H1 (cell line): ENCODE measurements at regions not wholly inside any gene's neighbourhood (a gene's known extent, or its start where the extent isn't known, plus 50 kb on each side); places are given as distances from the start of the nearest gene placed in this dataset.

Source experiments
- CTCF ChIA-PET: fragments of 300-600 bp; sonication (Branson Sonifier 250); formaldehyde crosslinking; loops from one replicate; lab custom pipeline; 2021; ENCODE audit not compliant: partially characterized antibody; lab: Charles Lee
- POLR2A ChIA-PET: fragments of 300-600 bp; sonication (Branson Sonifier 250); formaldehyde crosslinking; loops from one replicate; lab custom pipeline; 2021; ENCODE audit warnings: inconsistent platforms; ENCODE audit not compliant: partially characterized antibody; lab: Charles Lee
- DNase-seq, 2 experiments: peaks; one replicate each; pipeline versions ENCODE4 v3.0.0 to v3.0.0-alpha.2; 2010 to 2022; ENCODE audit warnings: low spot score in 2 of 2, low read depth in 1 of 2, mixed read lengths in 1 of 2
- FAIRE-seq: peaks from 2 replicates; lab custom pipeline; 2011; peaks lifted over from hg19 to GRCh38; lab: Jason Lieb, UNC
- H2AFZ ChIP-seq: 2 replicates; pipeline ENCODE4 v1.8.1; 2012; ENCODE audit warnings: low read length, inconsistent platforms
- H2AK5ac ChIP-seq: 2 replicates; pipeline ENCODE4 v1.6.1; 2013; ENCODE audit warnings: low read depth, low read length
- H2BK120ac ChIP-seq: replicated peaks from 2 replicates; pipeline ENCODE3; 2013; ENCODE audit warnings: low read depth, low read length, inconsistent platforms
- H2BK12ac ChIP-seq: 2 replicates; pipeline ENCODE4 v1.6.1; 2013; ENCODE audit warnings: low read depth, low read length
- H2BK15ac ChIP-seq: 2 replicates; pipeline ENCODE4 v1.6.1; 2013; ENCODE audit warnings: low read length
- H2BK20ac ChIP-seq: 2 replicates; pipeline ENCODE4 v1.6.1; 2013; ENCODE audit warnings: low read length
- H2BK5ac ChIP-seq: 2 replicates; pipeline ENCODE4 v1.6.1; 2013; ENCODE audit warnings: low read depth, low read length
- H3K14ac ChIP-seq: 2 replicates; pipeline ENCODE4 v1.6.1; 2013; ENCODE audit warnings: inconsistent platforms; ENCODE audit not compliant: insufficient read length
- H3K18ac ChIP-seq: 2 replicates; pipeline ENCODE4 v1.6.1; 2013; ENCODE audit warnings: low read length; ENCODE audit errors: extremely low read depth
- H3K23ac ChIP-seq: 2 replicates; pipeline ENCODE4 v1.6.1; 2013; ENCODE audit warnings: inconsistent platforms; ENCODE audit not compliant: insufficient read length
- H3K23me2 ChIP-seq: 2 replicates; pipeline ENCODE4 v1.6.1; 2013; ENCODE audit warnings: low read depth, low read length
- H3K27ac ChIP-seq: 2 replicates; pipeline ENCODE4 v1.6.1; 2011; ENCODE audit warnings: low read depth, low read length, inconsistent platforms
- H3K27me3 ChIP-seq, 4 experiments: replicated peaks in 1 of 4; 1 replicate in 1 of 4; 2 replicates in 3 of 4; pipeline versions ENCODE4 v1.6.1 to v1.8.1; 2011 to 2013; ENCODE audit warnings: low read length in 3 of 4, mild to moderate bottlenecking in 3 of 4, inconsistent platforms in 2 of 4, mixed read lengths in 2 of 4, moderate library complexity in 1 of 4; ENCODE audit not compliant: control insufficient read depth in 3 of 4, insufficient read depth in 3 of 4; ENCODE audit errors: extremely low read depth in 1 of 4
- H3K36me3 ChIP-seq, 4 experiments: 2 replicates each; pipeline versions ENCODE4 v1.6.1 to v1.8.1; 2011 to 2013; ENCODE audit warnings: mild to moderate bottlenecking in 4 of 4, low read length in 3 of 4, moderate library complexity in 2 of 4, control low read depth in 1 of 4, inconsistent platforms in 1 of 4; ENCODE audit not compliant: insufficient read depth in 4 of 4, control insufficient read depth in 2 of 4
- H3K4ac ChIP-seq: replicated peaks from 2 replicates; pipeline ENCODE3; 2013; ENCODE audit warnings: low read length, low read depth, mixed read lengths, inconsistent platforms; ENCODE audit not compliant: insufficient read length
- H3K4me1 ChIP-seq, 4 experiments: replicated peaks in 1 of 4; 1 replicate in 1 of 4; 2 replicates in 3 of 4; pipeline versions ENCODE4 v1.6.1 to v1.8.1; 2011 to 2013; ENCODE audit warnings: low read length in 3 of 4, inconsistent platforms in 2 of 4, mixed read lengths in 1 of 4; ENCODE audit not compliant: insufficient read depth in 4 of 4, control insufficient read depth in 3 of 4
- H3K4me2 ChIP-seq, 2 experiments: 2 replicates each; pipeline versions ENCODE4 v1.6.1 to v1.8.1; 2011 to 2013; ENCODE audit warnings: low read depth in 2 of 2, low read length in 2 of 2, control low read depth in 1 of 2, inconsistent platforms in 1 of 2, mild to moderate bottlenecking in 1 of 2; ENCODE audit not compliant: insufficient read depth in 1 of 2
- H3K4me3 ChIP-seq, 4 experiments: fragments of 200-600, 300-600 bp in 1 of 4; sonication (generic), shearing (Covaris generic), sonication (Bioruptor Twin) in 1 of 4; 2 replicates each; pipeline versions ENCODE4 v1.5.1 to v1.8.1; 2011 to 2016; ENCODE audit warnings: low read length in 4 of 4, low read depth in 3 of 4, control low read depth in 2 of 4, inconsistent platforms in 2 of 4, mild to moderate bottlenecking in 2 of 4, mixed read lengths in 1 of 4, moderate library complexity in 1 of 4; ENCODE audit not compliant: insufficient read depth in 2 of 4; ENCODE audit errors: extremely low read depth in 1 of 4
- H3K56ac ChIP-seq: replicated peaks from 2 replicates; pipeline ENCODE3; 2013; ENCODE audit warnings: low read depth, mild to moderate bottlenecking, mixed read lengths, low read length, inconsistent platforms; ENCODE audit not compliant: insufficient read length
- H3K79me1 ChIP-seq: 2 replicates; pipeline ENCODE4 v1.6.1; 2013; ENCODE audit warnings: low read depth, low read length, control low read depth
- H3K79me2 ChIP-seq, 2 experiments: 2 replicates each; pipeline versions ENCODE4 v1.6.1 to v1.8.1; 2012 to 2013; ENCODE audit warnings: low read length in 2 of 2, mild to moderate bottlenecking in 2 of 2, inconsistent platforms in 1 of 2; ENCODE audit not compliant: insufficient read depth in 2 of 2, control insufficient read depth in 1 of 2
- H3K9ac ChIP-seq, 4 experiments: replicated peaks in 1 of 4; 1 replicate in 1 of 4; 2 replicates in 3 of 4; pipeline versions ENCODE4 v1.6.1 to v1.8.1; 2011 to 2013; ENCODE audit warnings: low read depth in 3 of 4, low read length in 3 of 4, control low read depth in 2 of 4, mild to moderate bottlenecking in 2 of 4, moderate library complexity in 2 of 4, inconsistent platforms in 1 of 4; ENCODE audit errors: extremely low read depth in 1 of 4
- H3K9me3 ChIP-seq, 2 experiments: 2 replicates each; pipeline versions ENCODE4 v1.6.1 to v1.8.1; 2012 to 2013; ENCODE audit warnings: mild to moderate bottlenecking in 2 of 2, moderate library complexity in 2 of 2, control low read depth in 1 of 2, inconsistent platforms in 1 of 2, low read depth in 1 of 2, low read length in 1 of 2, mixed read lengths in 1 of 2; ENCODE audit not compliant: insufficient read depth in 2 of 2
- H4K20me1 ChIP-seq, 2 experiments: replicated peaks in 1 of 2; 2 replicates each; pipeline versions ENCODE3 to v1.8.1; 2011 to 2013; ENCODE audit warnings: inconsistent platforms in 2 of 2, low read length in 2 of 2, mild to moderate bottlenecking in 1 of 2; ENCODE audit not compliant: insufficient read depth in 2 of 2, control insufficient read depth in 1 of 2
- H4K5ac ChIP-seq: 2 replicates; pipeline ENCODE4 v1.6.1; 2013; ENCODE audit warnings: low read length, low read depth, mixed read lengths, inconsistent platforms; ENCODE audit not compliant: insufficient read length
- H4K8ac ChIP-seq: 2 replicates; pipeline ENCODE4 v1.8.0; 2013; ENCODE audit warnings: mild to moderate bottlenecking, moderate library complexity, low read length, inconsistent platforms; ENCODE audit not compliant: insufficient read depth; ENCODE audit errors: extremely low read depth
- H4K91ac ChIP-seq: replicated peaks from 2 replicates; pipeline ENCODE3; 2013; ENCODE audit warnings: low read length, mixed read lengths, inconsistent platforms; ENCODE audit not compliant: insufficient read length
- GTF2F1 ChIP-seq: IDR thresholded peaks from 2 replicates; pipeline ENCODE4 v1.6.1; 2012; ENCODE audit warnings: low read depth, low read length, improper control_type of control experiment, borderline replicate concordance
- JUN ChIP-seq: IDR thresholded peaks from 2 replicates; pipeline ENCODE4 v1.6.1; 2011; ENCODE audit warnings: low read depth, mild to moderate bottlenecking, improper control_type of control experiment, low read length
- KDM4A ChIP-seq: IDR thresholded peaks from one replicate; pipeline ENCODE4 v1.7.1; 2012; ENCODE audit warnings: low read depth, mild to moderate bottlenecking, moderate library complexity, low read length, inconsistent platforms; ENCODE audit not compliant: severe bottlenecking
- KDM5A ChIP-seq: fragments of 200-600 bp; IDR thresholded peaks from 2 replicates; pipeline ENCODE4 v1.7.1; 2012; ENCODE audit warnings: mild to moderate bottlenecking, low read length, inconsistent platforms, mixed read lengths
- NRF1 ChIP-seq: IDR thresholded peaks from 2 replicates; pipeline ENCODE4 v1.6.1; 2011; ENCODE audit warnings: mild to moderate bottlenecking, low read depth, low read length, improper control_type of control experiment
- PHF8 ChIP-seq: fragments of 200-600 bp; sonication (generic); conservative IDR thresholded peaks from 2 replicates; pipeline ENCODE4 v1.7.1; 2012; ENCODE audit warnings: low read depth, mild to moderate bottlenecking, inconsistent platforms, low read length, moderate library complexity
- SIRT6 ChIP-seq: IDR thresholded peaks from one replicate; pipeline ENCODE4 v1.7.1; 2012; ENCODE audit warnings: low read length, inconsistent platforms
- SP1 ChIP-seq: IDR thresholded peaks from 2 replicates; pipeline ENCODE4 v1.6.1; 2011; ENCODE audit warnings: low read depth, low read length
- TBP ChIP-seq: IDR thresholded peaks from 2 replicates; pipeline ENCODE4 v1.6.1; 2011; ENCODE audit warnings: low read depth, low read length, improper control_type of control experiment
- TCF12 ChIP-seq: IDR thresholded peaks from 2 replicates; pipeline ENCODE4 v1.6.1; 2011; ENCODE audit warnings: low read depth, mild to moderate bottlenecking, low read length
- WGBS, 2 experiments: shearing (Covaris generic) in 1 of 2; methylation state at CpG; one replicate each; pipeline versions ENCODE4 v1.1.6 to v1.1.7; 2013 to 2015; ENCODE audit warnings: low lambda C conversion rate in 2 of 2, mixed read lengths in 2 of 2, inconsistent platforms in 1 of 2, low coverage in 1 of 2, missing lambda C conversion rate in 1 of 2; ENCODE audit not compliant: insufficient replicate concordance in 2 of 2, insufficient coverage in 1 of 2, insufficient read length in 1 of 2; ENCODE audit errors: extremely low coverage in 1 of 2, missing lambda C conversion rate in 1 of 2; 5-methylcytosine and 5-hydroxymethylcytosine counted together
- TF ChIP-seq, protein P1 (sequence below): IDR thresholded peaks from 2 replicates; pipeline ENCODE4 v1.6.1; 2012; ENCODE audit warnings: inconsistent platforms

DNA sequence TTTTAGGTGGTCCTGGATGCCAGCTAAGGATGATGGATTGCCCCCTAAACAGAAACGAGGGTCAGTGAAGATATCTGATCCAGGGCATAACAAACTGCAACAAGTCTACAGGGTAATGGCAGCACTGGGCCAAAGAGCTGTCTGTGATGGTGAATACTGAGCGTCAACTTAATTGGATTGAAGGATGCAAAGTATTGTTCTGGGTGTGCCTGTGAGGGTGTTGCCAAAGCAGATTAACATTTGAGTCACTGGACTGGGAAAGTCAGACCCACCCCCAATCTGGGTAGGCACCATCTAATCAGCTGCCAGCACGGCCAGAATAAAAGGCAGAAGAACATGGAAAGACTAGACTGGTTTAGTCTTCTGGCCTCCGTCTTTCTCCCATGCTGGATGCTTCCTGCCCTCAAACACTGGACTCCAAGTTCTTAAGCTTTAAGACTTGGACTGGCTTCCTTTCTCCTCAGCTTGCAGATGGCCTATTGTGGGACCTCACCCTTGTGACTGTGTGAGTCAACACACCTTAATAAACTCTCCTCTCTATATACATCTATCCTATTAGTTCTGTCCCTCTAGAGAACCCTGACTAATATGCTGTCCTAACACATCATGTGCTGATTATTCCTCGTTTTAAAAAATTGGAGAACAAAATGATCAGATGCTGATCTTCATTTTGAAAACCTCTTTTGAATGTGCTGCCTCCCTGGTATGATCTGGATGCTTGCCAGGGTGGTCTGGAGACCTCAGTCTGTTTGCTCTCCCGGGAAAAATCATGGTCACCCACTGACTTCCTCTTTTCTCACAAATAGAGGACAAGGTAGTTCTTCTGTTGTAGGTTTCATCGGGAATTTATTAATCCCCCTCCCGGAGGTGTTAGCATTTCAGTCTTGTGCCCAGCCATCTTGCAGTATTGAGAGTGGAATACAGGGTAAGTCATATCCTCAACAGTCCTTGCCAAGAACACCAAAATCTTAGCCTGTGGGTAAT, 234.7 kb downstream of the SETD4 start:
- CTCF ChIA-PET, result no interaction called here
- H3K79me2 ChIP-seq, result no peaks in the 10 kb centered on the region
- H4K5ac ChIP-seq, result no peak overlapping the region
- H2BK20ac ChIP-seq, result no peak overlapping the region
- H2AFZ ChIP-seq, result no peak overlapping the region
- no peak overlapping the region for H3K27ac ChIP-seq
- H3K4me3 ChIP-seq, result no peak overlapping the region
- POLR2A ChIA-PET, result no interaction called here
- no peak overlapping the region for H3K4me2 ChIP-seq
- H3K79me1 ChIP-seq, result no peaks in the 10 kb centered on the region
- no peak overlapping the region for H2AK5ac ChIP-seq
- H4K20me1 ChIP-seq, result no peaks in the 10 kb centered on the region
- no peak overlapping the region for H4K8ac ChIP-seq
- H3K9ac ChIP-seq, result no peak overlapping the region
- H2BK15ac ChIP-seq, result no peak overlapping the region
- H3K14ac ChIP-seq, result no peak overlapping the region
- DNase-seq, result peak in 1 of 2 experiments; percentile 27
- H3K18ac ChIP-seq, result no peak overlapping the region
- no peak overlapping the region for H4K91ac ChIP-seq
- no peaks in the 10 kb centered on the region for H3K27me3 ChIP-seq
- H3K23me2 ChIP-seq, result no peaks in the 10 kb centered on the region
- TF ChIP-seq, protein P1, sequence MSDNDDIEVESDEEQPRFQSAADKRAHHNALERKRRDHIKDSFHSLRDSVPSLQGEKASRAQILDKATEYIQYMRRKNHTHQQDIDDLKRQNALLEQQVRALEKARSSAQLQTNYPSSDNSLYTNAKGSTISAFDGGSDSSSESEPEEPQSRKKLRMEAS, result no peak
- TF ChIP-seq NRF1, result no peak
- TF ChIP-seq PHF8, result no peak
- no peak for TF ChIP-seq TBP
- no peak for TF ChIP-seq KDM5A
- no peak for TF ChIP-seq SIRT6
- no peak for TF ChIP-seq JUN
- TF ChIP-seq GTF2F1, result no peak
- no peak for TF ChIP-seq TCF12
- no peak for TF ChIP-seq KDM4A
- TF ChIP-seq SP1, result no peak
- TF ChIP-seq, all 59 proteins: peak for 0
- H3K56ac ChIP-seq, result no peak overlapping the region
- no peaks in the 10 kb centered on the region for H3K9me3 ChIP-seq
- H2BK12ac ChIP-seq, result no peak overlapping the region
- no peak overlapping the region for H2BK5ac ChIP-seq
- H3K36me3 ChIP-seq, result no peaks in the 10 kb centered on the region
- H3K4ac ChIP-seq, result no peak overlapping the region
- H3K23ac ChIP-seq, result no peak overlapping the region
- no peak for FAIRE-seq
- peaks cover 0 to 4% (median 2%) of the 10 kb centered on the region in 4 experiments; a peak in 1 of 7 replicates for H3K4me1 ChIP-seq
- H2BK120ac ChIP-seq, result no peak overlapping the region
- WGBS, 2 experiments, result 94% methylated on average over 8 of the region's 8 CpGs; no CpG with 5 or more reads in 1 of the 2 experiments
